ENCODE measurements at regions not wholly inside any gene's neighbourhood (a gene's known extent, or its start where the extent isn't known, plus 50 kb on each side); places are given as distances from the start of the nearest gene placed in this dataset.

- CTCF ChIA-PET, result no interaction called here
- Histone ChIP-seq H3K79me2 (ENCODE audit: control insufficient read depth, insufficient read depth, low read length) (no peaks in the 10 kb centered on the region), H3K27ac (ENCODE audit: insufficient read depth, low read depth, low read length) (no peak overlapping the region), H3K4me1 (ENCODE audit: control insufficient read depth, extremely low read depth, insufficient read depth, low read length) (no peaks in the 10 kb centered on the region), H3K36me3 (ENCODE audit: control insufficient read depth in 2 of 2, extremely low read depth in 1 of 2, insufficient read depth in 2 of 2, low read length in 2 of 2) (no peaks in the 10 kb centered on the region), H3K9me1 (replicated peaks; ENCODE audit: control insufficient read depth, extremely low read depth, insufficient read depth, low read length) (no peaks in the 10 kb centered on the region), H3K4me3 (replicated peaks in 1 of 3; ENCODE audit: insufficient read depth in 1 of 3, low read depth in 1 of 3, low read length in 3 of 3) (no peak overlapping the region), H3K27me3 (ENCODE audit: control insufficient read depth in 2 of 2, insufficient read depth in 2 of 2, low read length in 2 of 2) (no peaks in the 10 kb centered on the region), H3K4me2 (ENCODE audit: insufficient read depth, low read length) (no peak overlapping the region), H3K9ac (replicated peaks; ENCODE audit: extremely low read depth, insufficient read depth, low read length) (no peak overlapping the region), H2AFZ (ENCODE audit: low read depth, low read length) (no peak overlapping the region), H4K20me1 (replicated peaks; ENCODE audit: control insufficient read depth, extremely low read depth, insufficient read depth, low read length) (no peaks in the 10 kb centered on the region), H3K9me3 (replicated peaks; ENCODE audit: control insufficient read depth, insufficient read depth, low read length) (no peaks in the 10 kb centered on the region)
- intact Hi-C loops (cut with micrococcal nuclease), result no loop called here
- TF ChIP-seq POLR2A (IDR thresholded peaks at IDR 0.05; ENCODE audit: low read depth, low read length), result no peak
- no peak for TF ChIP-seq GATA2 (IDR thresholded peaks at IDR 0.05; ENCODE audit: insufficient read depth, insufficient read length, low read depth, low read length)
- TF ChIP-seq EZH2 (IDR thresholded peaks at IDR 0.05; ENCODE audit: borderline replicate concordance, low read depth, low read length, severe bottlenecking), result no peak
- TF ChIP-seq JUN (IDR thresholded peaks at IDR 0.05; ENCODE audit: borderline replicate concordance, insufficient read depth, insufficient read length, low read depth), result no peak
- TF ChIP-seq MAX (IDR thresholded peaks at IDR 0.05; ENCODE audit: insufficient read depth, insufficient read length), result no peak
- TF ChIP-seq FOS (IDR thresholded peaks at IDR 0.05; ENCODE audit: borderline replicate concordance, insufficient read depth, low read length), result no peak
- TF ChIP-seq POLR2AphosphoS5 (IDR thresholded peaks at IDR 0.05; ENCODE audit: insufficient read depth, low read depth, low read length), result no peak
- TF ChIP-seq CTCF (IDR thresholded peaks at IDR 0.05; ENCODE audit: extremely low read depth in 1 of 2, insufficient read depth in 1 of 2, low read depth in 1 of 2, low read length in 2 of 2), result no peak
- no peak for TF ChIP-seq MYC (IDR thresholded peaks at IDR 0.05; ENCODE audit: low read depth, low read length)
- FAIRE-seq, result no peak
- POLR2A ChIA-PET, result no interaction called here
- DNase-seq (ENCODE audit: low read depth, low spot score), result no peak
- dilution Hi-C loops (cut with MboI; ENCODE audit: extremely low pct_ligation_motif_present, low sequenced_read_pairs), result no loop called here
- no TSS peak for BruUV-seq (replicated peaks)
Observed at GRCh38 chr11:95647355-95647754, 142.2 kb downstream of the FAM76B start.

Measured in endothelial cell of umbilical vein (primary cell).